22Rv1 (cell line): ENCODE measurements at regions not wholly inside any gene's neighbourhood (a gene's known extent, or its start where the extent isn't known, plus 50 kb on each side); places are given as distances from the start of the nearest gene placed in this dataset.

ENCODE experiments used
- H3K27ac ChIP-seq: fragments of 450-650 bp; 2 replicates; pipeline ENCODE4 v1.5.1; 2017
- ZFX ChIP-seq: fragments of 450-650 bp; IDR thresholded peaks from 2 replicates; pipeline ENCODE4 v1.6.1; 2017; ENCODE audit warnings: antibody characterized with exemption, borderline replicate concordance
- TF ChIP-seq, protein P1 (sequence below): fragments of 450-650 bp; IDR thresholded peaks from 2 replicates; pipeline ENCODE4 v1.5.1; 2017; ENCODE audit warnings: mild to moderate bottlenecking

DNA sequence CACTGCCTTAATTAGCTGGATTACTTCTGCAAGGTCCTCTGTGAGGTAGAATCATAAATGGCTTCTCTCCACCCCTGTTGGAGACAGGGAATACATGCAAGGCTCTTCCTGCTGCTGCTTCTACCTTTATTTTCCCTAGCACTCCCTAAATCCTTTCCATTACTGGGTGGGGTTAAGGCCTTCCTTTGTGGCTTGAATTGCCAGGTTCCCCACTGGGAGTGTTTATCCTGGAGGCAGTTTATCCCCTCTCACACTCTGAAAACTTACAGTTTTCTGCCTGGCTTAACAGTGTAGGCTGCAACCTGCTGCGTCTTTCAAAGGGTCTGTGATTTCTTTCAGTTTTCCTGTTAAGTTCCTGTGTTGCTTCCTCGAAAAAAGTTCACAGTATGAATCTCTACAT lies 1062.3 kb upstream of the CRIM1 start:
- TF ChIP-seq ZFX: no peak
- TF ChIP-seq, protein P1, sequence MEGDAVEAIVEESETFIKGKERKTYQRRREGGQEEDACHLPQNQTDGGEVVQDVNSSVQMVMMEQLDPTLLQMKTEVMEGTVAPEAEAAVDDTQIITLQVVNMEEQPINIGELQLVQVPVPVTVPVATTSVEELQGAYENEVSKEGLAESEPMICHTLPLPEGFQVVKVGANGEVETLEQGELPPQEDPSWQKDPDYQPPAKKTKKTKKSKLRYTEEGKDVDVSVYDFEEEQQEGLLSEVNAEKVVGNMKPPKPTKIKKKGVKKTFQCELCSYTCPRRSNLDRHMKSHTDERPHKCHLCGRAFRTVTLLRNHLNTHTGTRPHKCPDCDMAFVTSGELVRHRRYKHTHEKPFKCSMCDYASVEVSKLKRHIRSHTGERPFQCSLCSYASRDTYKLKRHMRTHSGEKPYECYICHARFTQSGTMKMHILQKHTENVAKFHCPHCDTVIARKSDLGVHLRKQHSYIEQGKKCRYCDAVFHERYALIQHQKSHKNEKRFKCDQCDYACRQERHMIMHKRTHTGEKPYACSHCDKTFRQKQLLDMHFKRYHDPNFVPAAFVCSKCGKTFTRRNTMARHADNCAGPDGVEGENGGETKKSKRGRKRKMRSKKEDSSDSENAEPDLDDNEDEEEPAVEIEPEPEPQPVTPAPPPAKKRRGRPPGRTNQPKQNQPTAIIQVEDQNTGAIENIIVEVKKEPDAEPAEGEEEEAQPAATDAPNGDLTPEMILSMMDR: no peak
- no peak overlapping the region for H3K27ac ChIP-seq

DNA sequence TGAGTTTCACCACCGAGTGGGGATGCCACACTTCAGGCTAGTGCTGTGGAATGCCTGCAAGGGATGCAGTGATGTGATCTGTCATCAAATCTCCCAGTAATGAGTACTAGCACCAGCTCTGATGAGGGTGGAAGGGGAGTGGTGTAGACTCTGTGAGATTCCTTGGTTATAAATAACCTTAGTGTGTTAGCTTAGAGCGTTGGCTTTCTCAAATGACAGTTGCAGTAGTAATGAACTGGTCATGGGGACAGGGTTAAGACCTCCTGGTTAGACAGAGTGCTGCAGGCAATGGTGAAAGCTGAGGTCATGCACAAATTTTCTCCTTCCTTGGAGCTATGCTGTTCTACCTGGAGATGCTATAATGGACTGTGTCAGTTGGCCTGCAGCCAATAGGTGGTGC lies 1063.4 kb upstream of the CRIM1 start:
- H3K27ac ChIP-seq: no peak overlapping the region

DNA sequence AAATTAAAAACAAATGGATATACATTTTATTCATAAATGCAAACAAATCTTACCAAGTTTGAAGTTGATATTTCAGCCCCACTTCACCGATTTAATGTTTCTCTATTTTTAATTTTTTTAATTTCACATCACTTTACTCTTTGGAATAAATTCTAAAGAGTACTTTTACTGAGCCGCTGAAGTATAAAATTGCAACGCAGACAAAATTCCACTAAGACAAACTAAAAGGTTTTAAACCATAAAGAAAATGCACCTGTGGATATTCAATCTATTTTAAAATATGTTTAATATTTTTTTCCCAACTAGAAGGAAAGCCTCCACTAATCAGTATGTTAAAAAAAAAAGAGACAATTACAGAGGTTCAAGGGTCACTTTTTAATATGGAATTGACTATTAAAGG lies 1073.9 kb upstream of the CRIM1 start:
- TF ChIP-seq ZFX: no peak
- TF ChIP-seq, protein P1: no peak
- H3K27ac ChIP-seq: no peak overlapping the region

More for the DNA sequence above, 1063.4 kb upstream of the CRIM1 start:
- TF ChIP-seq, protein P1: no peak
- TF ChIP-seq ZFX: no peak

DNA sequence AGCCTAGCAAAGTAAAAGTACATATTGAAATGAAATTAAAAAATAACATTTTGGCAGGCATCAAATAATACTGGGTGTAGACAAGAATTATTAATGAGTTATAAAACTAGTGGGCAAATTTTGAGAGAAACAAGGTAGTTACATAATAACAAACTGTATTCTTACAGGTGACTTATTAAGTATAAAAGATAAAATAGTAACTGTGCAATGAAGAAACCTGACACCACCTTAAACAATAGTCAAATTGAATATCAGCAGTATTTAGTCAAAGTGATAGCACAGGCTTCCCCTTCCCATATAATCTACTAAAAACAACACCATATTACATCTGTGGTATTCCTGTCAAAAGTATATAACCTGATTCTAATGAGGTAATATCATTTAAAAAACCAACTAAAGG lies 1099.8 kb upstream of the CRIM1 start:
- no peak overlapping the region for H3K27ac ChIP-seq
- TF ChIP-seq ZFX: no peak
- TF ChIP-seq, protein P1: no peak

DNA sequence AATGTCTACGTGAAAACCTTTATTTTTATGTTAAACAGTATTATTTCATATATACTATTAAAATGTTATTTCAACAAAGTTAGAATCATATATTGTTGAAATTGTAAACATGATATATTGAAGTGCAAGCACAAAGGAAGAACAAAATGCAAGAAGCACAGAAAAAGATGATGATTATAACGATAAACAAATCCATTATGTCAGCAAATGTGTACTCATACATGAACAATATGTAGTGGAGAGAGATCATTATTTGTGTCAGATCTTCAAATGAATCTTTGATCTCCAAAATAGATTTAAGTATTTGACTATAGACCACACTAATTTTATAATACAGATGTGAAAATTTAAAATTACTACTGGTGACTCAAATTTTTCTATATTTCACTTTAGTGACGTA lies 1104.4 kb upstream of the CRIM1 start:
- TF ChIP-seq ZFX: no peak
- TF ChIP-seq, protein P1: no peak

DNA sequence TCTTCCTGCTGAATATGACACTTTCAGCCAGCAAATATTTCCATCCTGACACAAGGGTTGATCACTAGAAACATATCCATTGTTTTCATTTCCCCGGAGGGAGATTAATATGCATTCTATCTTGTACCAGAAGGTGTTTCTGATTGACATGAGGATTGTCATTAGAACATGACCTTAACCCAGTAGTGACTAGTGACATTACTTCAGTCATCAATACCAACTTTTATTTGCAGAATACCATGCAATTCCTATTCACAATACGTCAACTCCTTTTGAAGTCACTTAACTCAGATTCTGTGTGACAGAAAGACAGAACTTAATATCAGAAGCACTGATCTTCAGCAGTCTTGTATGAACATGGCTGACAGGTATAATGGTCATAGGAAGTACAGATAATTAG lies 1108.9 kb upstream of the CRIM1 start:
- H3K27ac ChIP-seq: no peak overlapping the region
- TF ChIP-seq, protein P1: no peak
- TF ChIP-seq ZFX: no peak

More for the DNA sequence above, 1104.4 kb upstream of the CRIM1 start:
- H3K27ac ChIP-seq: no peak overlapping the region

DNA sequence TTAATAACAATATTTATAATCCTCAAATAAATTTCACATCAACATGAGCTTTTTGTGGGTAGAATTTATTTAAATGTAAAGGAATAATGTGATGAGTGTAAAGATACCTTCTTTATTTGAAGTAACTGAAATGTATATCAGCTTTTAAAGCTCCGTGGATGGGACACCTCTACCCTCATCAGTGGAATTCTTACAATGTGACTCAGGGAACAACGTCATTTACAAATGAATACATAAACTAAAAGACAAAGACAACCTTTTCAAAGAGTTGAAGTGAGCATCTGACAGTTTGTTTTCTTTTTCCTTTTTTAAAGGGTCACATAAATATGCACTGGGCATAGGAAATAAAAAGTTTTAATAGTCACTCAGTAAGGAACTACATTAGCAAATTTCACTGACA lies 1127.0 kb upstream of the CRIM1 start:
- H3K27ac ChIP-seq: no peak overlapping the region
- no peak for TF ChIP-seq ZFX
- TF ChIP-seq, protein P1: no peak
